Hepatocyte (in vitro differentiated cells): ENCODE measurements at regions not wholly inside any gene's neighbourhood (a gene's known extent, or its start where the extent isn't known, plus 50 kb on each side); places are given as distances from the start of the nearest gene placed in this dataset.

Source experiments
- DNase-seq: peaks from one replicate; pipeline ENCODE4 v3.0.0-alpha.2; 2016; ENCODE audit warnings: low spot score
- H2AFZ ChIP-seq: fragments of 200-600 bp; sonication (generic); 2 replicates; pipeline ENCODE4 v1.6.0; 2016; ENCODE audit warnings: antibody characterized with exemption, mild to moderate bottlenecking
- H3K27ac ChIP-seq: fragments of 200-600 bp; sonication (generic); 2 replicates; pipeline ENCODE4 v1.5.1; 2016; ENCODE audit warnings: mild to moderate bottlenecking
- H3K27me3 ChIP-seq: fragments of 200-600 bp; sonication (generic); 2 replicates; pipeline ENCODE4 v1.6.1; 2016
- H3K36me3 ChIP-seq: fragments of 200-600 bp; sonication (generic); replicated peaks from 2 replicates; pipeline ENCODE4 v1.5.1; 2016; ENCODE audit warnings: low read depth; ENCODE audit not compliant: insufficient read depth
- H3K4me1 ChIP-seq: fragments of 200-600 bp; sonication (generic); 2 replicates; pipeline ENCODE4 v1.5.1; 2016; ENCODE audit warnings: mild to moderate bottlenecking, moderate library complexity; ENCODE audit not compliant: insufficient read depth
- H3K4me2 ChIP-seq: fragments of 200-600 bp; sonication (generic); 2 replicates; pipeline ENCODE4 v1.6.0; 2016
- H3K4me3 ChIP-seq: fragments of 200-600 bp; sonication (generic); 2 replicates; pipeline ENCODE4 v1.5.1; 2016; ENCODE audit warnings: mild to moderate bottlenecking
- H3K79me2 ChIP-seq: fragments of 200-600 bp; sonication (generic); 2 replicates; pipeline ENCODE4 v1.6.0; 2017; ENCODE audit warnings: mild to moderate bottlenecking
- H3K9me2 ChIP-seq: fragments of 200-600 bp; sonication (generic); replicated peaks from 2 replicates; pipeline ENCODE4 v1.6.0; 2017; ENCODE audit warnings: mild to moderate bottlenecking; ENCODE audit not compliant: insufficient read depth
- H3K9me3 ChIP-seq: fragments of 200-600 bp; sonication (generic); 2 replicates; pipeline ENCODE4 v1.5.1; 2016; ENCODE audit warnings: low read depth, mild to moderate bottlenecking
- H4K20me1 ChIP-seq: fragments of 200-600 bp; sonication (generic); 2 replicates; pipeline ENCODE4 v1.6.0; 2016; ENCODE audit warnings: mild to moderate bottlenecking; ENCODE audit not compliant: insufficient read depth, poor library complexity, severe bottlenecking
- CTCF ChIP-seq: fragments of 200-600 bp; sonication (generic); IDR thresholded peaks from 2 replicates; pipeline ENCODE4 v1.5.1; 2016; ENCODE audit warnings: antibody characterized with exemption, mild to moderate bottlenecking; ENCODE audit not compliant: poor library complexity
- EZH2 ChIP-seq: fragments of 200-600 bp; sonication (generic); IDR thresholded peaks from 2 replicates; pipeline ENCODE4 v1.6.1; 2016; ENCODE audit warnings: antibody characterized with exemption, mild to moderate bottlenecking, borderline replicate concordance
- EZH2phosphoT487 ChIP-seq: fragments of 200-600 bp; sonication (generic); IDR thresholded peaks from one replicate; pipeline ENCODE4 v1.6.1; 2018; ENCODE audit warnings: antibody characterized with exemption, mild to moderate bottlenecking, low read depth, moderate library complexity; ENCODE audit not compliant: unreplicated experiment, severe bottlenecking
- WGBS: methylation state at CpG from one replicate; pipeline ENCODE4 v1.1.6; 2016; ENCODE audit warnings: low lambda C conversion rate; ENCODE audit errors: missing lambda C conversion rate; 5-methylcytosine and 5-hydroxymethylcytosine counted together

- WGBS = 73% methylated on average over 3 of the region's 3 CpGs
- no peak overlapping the region for H3K4me3 ChIP-seq
- no peaks in the 10 kb centered on the region for H3K27me3 ChIP-seq
- H3K27ac ChIP-seq = no peak overlapping the region
- no peak overlapping the region for H3K4me2 ChIP-seq
- no peak for TF ChIP-seq EZH2
- no peak for TF ChIP-seq EZH2phosphoT487
- no peak for TF ChIP-seq CTCF
- H3K79me2 ChIP-seq = no peaks in the 10 kb centered on the region
- no peaks in the 10 kb centered on the region for H4K20me1 ChIP-seq
- H3K4me1 ChIP-seq = no peaks in the 10 kb centered on the region
- DNase-seq = no peak
- H2AFZ ChIP-seq = no peak overlapping the region
- no peaks in the 10 kb centered on the region for H3K9me3 ChIP-seq
- H3K9me2 ChIP-seq = no peaks in the 10 kb centered on the region
- H3K36me3 ChIP-seq = no peaks in the 10 kb centered on the region
Observed at GRCh38 chr5:38039826-38040225, 200.0 kb upstream of the GDNF start.

- DNase-seq = no peak
- no peaks in the 10 kb centered on the region for H3K36me3 ChIP-seq
- no peaks in the 10 kb centered on the region for H3K27me3 ChIP-seq
- H3K9me3 ChIP-seq = no peaks in the 10 kb centered on the region
- no peak overlapping the region for H3K4me2 ChIP-seq
- H3K4me3 ChIP-seq = no peak overlapping the region
- no peak overlapping the region for H3K27ac ChIP-seq
- no peak for TF ChIP-seq EZH2
- no peak for TF ChIP-seq EZH2phosphoT487
- no peak for TF ChIP-seq CTCF
- H2AFZ ChIP-seq = no peak overlapping the region
- H4K20me1 ChIP-seq = no peaks in the 10 kb centered on the region
- no peaks in the 10 kb centered on the region for H3K4me1 ChIP-seq
- H3K79me2 ChIP-seq = no peaks in the 10 kb centered on the region
- 68% methylated on average over 2 of the region's 2 CpGs for WGBS
- no peaks in the 10 kb centered on the region for H3K9me2 ChIP-seq
Observed at GRCh38 chr5:38039091-38039490, 199.2 kb upstream of the GDNF start.

GRCh38 chr5:38036765-38037164, 196.9 kb upstream of the GDNF start:
- WGBS = 88% methylated on average over 4 of the region's 4 CpGs
- Histone ChIP-seq H3K4me2 (no peak overlapping the region), H2AFZ (no peak overlapping the region), H3K9me3 (no peaks in the 10 kb centered on the region), H4K20me1 (no peaks in the 10 kb centered on the region), H3K27me3 (no peaks in the 10 kb centered on the region), H3K79me2 (no peaks in the 10 kb centered on the region), H3K27ac (no peak overlapping the region), H3K4me1 (no peaks in the 10 kb centered on the region), H3K4me3 (no peak overlapping the region), H3K36me3 (no peaks in the 10 kb centered on the region), H3K9me2 (no peaks in the 10 kb centered on the region)
- no peak for DNase-seq
- no peak for TF ChIP-seq CTCF
- no peak for TF ChIP-seq EZH2phosphoT487
- no peak for TF ChIP-seq EZH2

- Histone ChIP-seq H3K79me2 (no peaks in the 10 kb centered on the region), H3K27me3 (no peaks in the 10 kb centered on the region), H3K27ac (no peak overlapping the region), H3K4me3 (no peak overlapping the region), H3K9me3 (no peaks in the 10 kb centered on the region), H2AFZ (no peak overlapping the region), H3K36me3 (no peaks in the 10 kb centered on the region), H4K20me1 (no peaks in the 10 kb centered on the region), H3K9me2 (no peaks in the 10 kb centered on the region), H3K4me1 (no peaks in the 10 kb centered on the region), H3K4me2 (no peak overlapping the region)
- no peak for DNase-seq
- TF ChIP-seq EZH2phosphoT487 (no peak), EZH2 (no peak), CTCF (no peak)
- WGBS = 64% methylated on average over 1 of the region's 1 CpG
Observed at GRCh38 chr5:38032149-38032548, 192.3 kb upstream of the GDNF start.
